GM21723 (cell line): ENCODE measurements at regions not wholly inside any gene's neighbourhood (a gene's known extent, or its start where the extent isn't known, plus 50 kb on each side); places are given as distances from the start of the nearest gene placed in this dataset.

ENCODE experiments used
- ATAC-seq: cut with Tn5 transposase; IDR thresholded peaks from one replicate; pipeline ENCODE4 v1.9.1; 2021; ENCODE audit warnings: mild to moderate bottlenecking, moderate library complexity; ENCODE audit not compliant: unreplicated experiment

DNA sequence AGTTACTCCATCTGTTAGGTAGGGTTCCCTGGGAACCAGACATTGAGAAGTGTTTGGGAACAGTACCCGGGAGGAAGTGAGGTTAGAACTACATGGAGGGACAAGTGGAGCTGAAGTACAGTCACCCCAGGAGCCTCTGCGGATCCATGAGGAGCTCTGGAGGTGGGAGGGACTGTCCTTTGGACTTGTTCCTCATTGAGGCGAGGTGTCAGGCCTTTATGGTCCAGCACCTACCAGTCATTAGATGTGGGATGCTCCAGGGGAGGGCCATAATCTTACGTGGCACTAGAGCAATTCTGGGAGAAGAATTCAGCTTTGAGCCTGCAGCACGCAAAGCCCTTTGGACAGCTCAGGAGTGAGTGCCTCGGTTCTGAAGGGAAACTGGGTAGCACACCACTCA, 142.8 kb downstream of the DACT1 start:
- ATAC-seq: no peak

- no peak for ATAC-seq
Measured at GRCh38 chr14:58782011-58782410, 144.2 kb downstream of the DACT1 start.

DNA sequence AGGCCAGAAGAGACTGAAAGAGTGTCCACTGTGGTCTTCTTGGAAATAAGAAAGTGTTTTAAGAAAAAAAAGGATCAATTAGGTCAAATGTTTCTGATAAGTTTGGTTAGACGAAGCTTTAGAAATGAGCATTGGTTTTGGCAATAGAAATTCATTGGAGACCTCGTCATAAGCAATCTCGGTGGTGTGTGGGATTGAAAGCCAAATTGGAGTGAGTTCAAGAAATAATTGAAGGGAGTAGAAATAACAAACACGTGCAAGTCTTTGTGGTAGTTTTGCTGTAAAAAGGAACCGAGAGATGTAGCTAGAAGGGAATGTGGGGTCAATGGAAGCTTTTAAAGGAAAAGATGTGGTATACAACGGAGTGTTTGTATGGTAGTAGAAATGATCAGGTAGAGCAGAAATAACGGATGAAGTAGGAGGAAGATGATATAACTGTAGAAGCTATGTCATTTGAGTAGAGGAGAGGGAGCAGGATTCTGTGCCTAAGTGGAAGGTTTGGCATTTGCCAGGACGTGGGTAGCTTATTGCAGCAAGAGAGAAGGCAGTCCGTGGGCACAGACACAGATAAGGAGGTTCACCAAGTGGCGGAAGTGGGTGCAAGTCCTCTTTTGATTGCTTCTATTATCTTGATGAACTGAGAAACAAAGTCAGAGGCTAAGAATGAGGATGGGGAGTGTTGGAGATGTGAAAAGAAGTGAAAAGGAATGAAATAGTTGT, 146.2 kb downstream of the DACT1 start:
- ATAC-seq: no peak

- ATAC-seq: no peak
Measured at GRCh38 chr14:58784931-58785330, 147.2 kb downstream of the DACT1 start.

- no peak for ATAC-seq
Measured at GRCh38 chr14:58785701-58786100, 147.9 kb downstream of the DACT1 start.

DNA sequence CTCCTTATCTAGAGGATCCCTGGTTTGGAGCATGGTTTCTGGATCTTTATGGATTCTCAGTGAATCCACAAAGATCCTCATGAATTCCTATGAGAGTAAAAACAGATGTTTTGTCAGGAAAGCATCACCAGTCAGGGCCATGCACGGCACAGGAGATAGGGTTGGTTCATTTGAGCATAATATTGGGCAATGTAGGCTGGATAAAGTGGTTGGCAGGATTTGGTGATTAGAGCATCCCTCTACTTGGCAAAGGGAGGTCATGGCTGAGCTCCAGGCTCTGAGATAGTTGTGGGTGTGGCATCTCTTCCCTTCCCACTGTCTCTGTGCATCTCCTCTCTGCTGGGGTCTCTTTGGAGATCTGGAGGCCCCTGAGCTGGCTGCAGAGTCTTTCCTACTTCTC, 149.8 kb downstream of the DACT1 start:
- ATAC-seq: no peak

GRCh38 chr14:58788655-58789503, 151.1 kb downstream of the DACT1 start:
- ATAC-seq: no peak

DNA sequence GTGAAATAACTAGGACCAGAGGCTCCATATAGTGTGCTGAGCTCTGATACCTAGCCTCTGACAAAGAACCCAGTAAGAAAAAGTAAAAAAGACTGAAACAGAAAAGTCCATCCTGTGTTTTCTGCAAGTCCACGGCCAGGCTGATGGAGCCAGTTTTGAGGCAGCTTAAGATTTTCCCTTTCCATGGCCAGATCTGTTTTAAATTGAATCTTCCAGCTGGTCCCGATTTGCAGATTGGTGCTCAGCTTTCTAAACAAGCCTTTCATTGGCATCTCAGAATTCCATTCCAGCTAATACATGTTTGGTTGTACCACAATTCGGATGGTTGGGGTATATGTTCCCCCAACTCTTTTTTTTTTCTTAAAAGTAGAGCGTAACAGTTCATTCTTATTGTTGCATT, 152.0 kb downstream of the DACT1 start:
- ATAC-seq: no peak

GRCh38 chr14:58792416-58792815, 154.7 kb downstream of the DACT1 start:
- ATAC-seq: no peak

- ATAC-seq: no peak
Measured at GRCh38 chr14:58793131-58793740, 155.5 kb downstream of the DACT1 start.

DNA sequence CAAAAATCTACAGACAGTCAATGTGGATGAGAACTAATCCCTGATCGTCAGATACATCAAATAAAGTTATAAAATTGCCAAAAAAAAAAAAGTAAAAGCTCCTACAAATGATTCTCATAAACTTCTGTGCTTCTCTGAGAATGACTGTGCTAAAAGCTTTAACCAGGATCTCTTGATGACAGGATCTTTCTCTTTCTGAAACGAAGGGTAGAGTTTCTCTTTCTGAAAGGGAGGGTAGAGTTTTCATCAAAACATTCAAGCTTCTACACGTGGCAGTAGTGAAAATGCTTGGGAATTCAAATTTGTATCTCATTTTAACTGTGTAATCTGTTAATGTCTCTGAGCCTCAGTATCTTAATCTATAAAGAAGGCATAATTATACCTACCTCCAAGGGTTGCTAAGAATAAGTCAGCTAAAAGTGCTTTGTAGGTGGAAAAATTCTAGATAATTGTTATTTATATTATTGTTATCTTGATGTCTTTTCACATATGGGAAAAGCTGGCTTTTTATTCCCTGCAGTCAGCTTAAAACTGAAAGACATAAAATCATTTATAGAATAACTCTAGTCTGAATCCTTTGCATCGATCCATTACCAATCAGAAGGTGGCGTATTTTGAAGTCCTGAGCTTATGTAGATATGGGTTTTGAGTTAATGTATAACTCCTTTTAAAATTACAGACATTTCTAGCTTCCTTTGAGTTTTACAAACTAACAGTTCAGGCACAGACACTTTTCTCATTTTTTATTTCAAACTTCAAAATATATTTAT, 157.4 kb downstream of the DACT1 start:
- ATAC-seq: no peak

GRCh38 chr14:58796242-58797009, 158.7 kb downstream of the DACT1 start:
- no peak for ATAC-seq

GRCh38 chr14:58797010-58797429, 159.3 kb downstream of the DACT1 start:
- ATAC-seq: peak; percentile 76

DNA sequence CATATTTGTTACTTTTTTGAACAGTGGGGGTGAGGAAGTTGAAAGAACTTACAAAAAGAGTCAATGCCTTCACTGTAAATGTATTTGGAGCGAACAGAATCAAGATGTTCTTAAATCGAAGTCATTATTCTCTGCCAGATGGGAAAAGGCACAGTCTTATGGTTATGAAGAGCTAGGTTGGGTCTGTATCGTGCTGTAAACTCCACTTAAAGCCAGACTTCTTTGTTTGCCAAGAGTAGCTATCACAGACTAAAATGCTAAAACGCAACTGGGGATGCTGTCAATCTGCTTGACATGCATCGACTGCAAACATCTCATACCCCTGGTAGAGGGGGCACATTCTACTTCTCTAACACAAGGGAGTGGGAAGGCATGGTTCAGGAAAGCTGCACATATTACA, 160.4 kb downstream of the DACT1 start:
- no peak for ATAC-seq

DNA sequence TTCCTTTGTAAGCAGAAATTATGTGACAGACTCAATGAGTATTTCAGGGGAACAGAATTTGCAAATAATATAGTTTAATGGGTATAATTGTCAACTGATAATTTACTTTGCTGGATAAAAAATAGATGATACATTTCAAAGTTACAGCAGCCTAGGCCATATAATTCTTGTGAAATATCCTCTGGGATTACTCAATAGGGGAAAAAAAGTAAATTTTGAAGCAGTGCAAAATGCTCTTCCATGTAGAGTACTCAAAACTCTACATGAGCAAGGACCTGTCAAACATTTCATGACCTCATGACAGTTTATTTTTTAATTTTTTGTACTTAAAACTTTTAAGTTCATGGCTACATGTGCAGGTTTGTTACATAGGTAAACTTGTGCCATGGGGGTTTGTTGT, 163.3 kb downstream of the DACT1 start:
- ATAC-seq: no peak

DNA sequence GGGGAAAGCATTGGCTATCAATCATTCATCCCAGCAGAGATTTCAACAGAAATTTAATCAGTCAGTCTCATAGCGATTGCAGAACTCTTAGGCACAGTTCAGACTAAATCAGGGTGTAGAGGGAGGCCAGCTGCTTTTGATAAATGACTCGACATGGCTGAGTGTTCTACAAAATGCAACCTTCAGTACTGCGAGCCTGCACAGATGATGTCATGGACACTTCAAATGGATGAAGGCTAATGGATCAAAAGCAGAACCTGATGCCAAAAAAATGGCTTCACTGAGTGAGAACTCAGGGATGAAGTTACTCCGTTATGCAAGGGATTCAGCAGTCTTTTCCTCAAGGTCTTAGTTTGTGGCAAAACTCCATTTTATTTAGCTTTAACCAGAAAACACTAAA, 167.3 kb downstream of the DACT1 start:
- no peak for ATAC-seq

DNA sequence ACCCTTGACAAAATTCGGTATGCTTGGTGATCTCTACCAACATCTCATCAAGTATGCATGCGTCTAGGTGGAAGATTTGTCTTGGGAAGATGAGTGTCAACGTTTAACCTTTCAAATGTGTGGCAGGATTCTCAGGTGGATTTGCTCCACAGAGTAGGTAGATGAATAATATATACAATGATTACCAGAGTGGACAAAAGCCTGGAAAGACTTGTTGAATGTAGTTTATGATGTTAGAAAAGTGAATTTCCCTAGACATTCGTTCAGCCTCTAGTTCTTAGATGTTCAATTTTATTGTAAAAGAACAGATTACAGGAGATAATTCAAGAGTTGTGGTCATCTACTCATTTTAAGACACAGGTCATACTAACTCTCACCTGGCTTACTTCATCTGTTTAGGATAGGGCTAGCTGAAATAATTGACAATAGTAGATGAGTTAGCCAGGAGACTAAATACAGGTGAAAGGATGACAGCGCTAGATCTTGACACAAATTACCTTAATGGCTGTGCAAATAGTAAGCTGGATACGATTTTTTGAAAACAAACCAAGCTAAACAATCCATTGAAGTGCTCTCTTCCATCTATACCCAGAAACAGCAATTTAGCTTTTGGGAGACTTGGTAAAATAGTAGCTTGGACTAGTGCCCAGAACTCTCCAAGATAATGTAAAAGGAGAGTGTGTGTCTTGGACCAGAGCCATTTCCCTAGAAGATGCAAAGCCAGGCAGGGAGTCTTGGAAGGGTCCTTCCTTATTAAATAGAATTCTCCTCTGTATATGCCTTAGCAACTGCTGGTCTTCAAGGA, 168.0 kb downstream of the DACT1 start:
- no peak for ATAC-seq

DNA sequence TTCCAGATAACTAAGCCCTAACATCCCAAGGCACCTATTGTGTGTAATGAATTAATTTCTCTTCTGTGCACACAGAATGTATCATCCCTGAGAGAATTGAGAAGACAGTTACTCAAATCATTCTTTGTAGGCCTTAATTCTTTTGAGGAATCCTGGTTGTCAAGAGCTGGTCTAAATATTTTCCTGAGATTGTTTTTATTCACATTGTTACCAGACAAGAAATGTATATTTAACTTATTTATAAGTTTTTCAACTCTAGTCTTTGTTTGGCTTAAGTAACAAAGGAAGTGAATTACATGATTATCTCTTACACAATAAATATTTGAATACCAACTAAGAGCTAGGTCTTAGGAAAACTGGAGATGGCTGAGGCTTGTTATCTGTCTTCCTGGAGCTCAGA, 169.4 kb downstream of the DACT1 start:
- ATAC-seq: no peak

GRCh38 chr14:58808828-58809227, 171.1 kb downstream of the DACT1 start:
- ATAC-seq: no peak

GRCh38 chr14:58809520-58809919, 171.8 kb downstream of the DACT1 start:
- ATAC-seq: no peak
